ENCODE measurements at regions not wholly inside any gene's neighbourhood (a gene's known extent, or its start where the extent isn't known, plus 50 kb on each side); places are given as distances from the start of the nearest gene placed in this dataset.

GRCh38 chr6:3513416-3513815 is 56.6 kb upstream of the SLC22A23 start:
- WGBS, 4 donors: 88 to 93% (median 91%) methylated on average over 8 to 9 of the region's 9 CpGs
- no peak overlapping the region for H3K27ac ChIP-seq
- no peaks in the 10 kb centered on the region for H3K27me3 ChIP-seq
- TF ChIP-seq POLR2A (IDR thresholded peaks at IDR 0.05): no peak
- TF ChIP-seq CTCF (IDR thresholded peaks at IDR 0.05): no peak
- no peaks in the 10 kb centered on the region for H3K36me3 ChIP-seq (replicated peaks in 1 of 2)
- no peak for DNase-seq
- H3K4me1 ChIP-seq (replicated peaks in 1 of 2): no peaks in the 10 kb centered on the region
- H3K4me3 ChIP-seq: no peak overlapping the region
- intact Hi-C loops (cut with DNase I): no loop called here
- no peaks in the 10 kb centered on the region for H3K9me3 ChIP-seq (replicated peaks in 1 of 3)

DNA sequence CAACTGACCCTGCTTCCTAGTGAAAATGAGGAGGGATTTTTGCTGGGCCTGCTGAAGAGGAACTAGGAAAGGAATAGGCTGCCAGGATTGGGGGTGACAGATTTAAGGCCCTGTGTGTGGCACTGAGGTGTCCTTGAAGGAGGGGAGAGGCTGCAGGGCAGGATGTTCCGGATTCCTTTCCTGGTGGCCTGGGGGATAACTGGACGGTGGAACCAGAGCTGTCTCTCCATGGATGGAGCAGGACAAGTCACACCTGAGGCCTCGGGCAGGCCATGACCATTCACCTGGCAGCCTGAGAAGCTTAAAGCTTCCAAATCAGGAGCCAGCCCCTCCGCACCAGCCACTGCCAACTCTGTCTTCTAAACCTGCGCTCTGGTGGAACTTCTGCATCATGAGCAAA is 56.0 kb upstream of the SLC22A23 start:
- H3K4me3 ChIP-seq: no peak overlapping the region
- intact Hi-C loops (cut with DNase I): no loop called here
- no peaks in the 10 kb centered on the region for H3K4me1 ChIP-seq (replicated peaks in 1 of 2)
- TF ChIP-seq POLR2A (IDR thresholded peaks at IDR 0.05) (no peak), CTCF (IDR thresholded peaks at IDR 0.05) (no peak)
- no peak for DNase-seq
- H3K27ac ChIP-seq: no peak overlapping the region
- no peaks in the 10 kb centered on the region for H3K9me3 ChIP-seq (replicated peaks in 1 of 3)
- no peaks in the 10 kb centered on the region for H3K27me3 ChIP-seq
- WGBS, 4 donors: 80 to 98% (median 91%) methylated on average over 4 to 5 of the region's 5 CpGs
- no peaks in the 10 kb centered on the region for H3K36me3 ChIP-seq (replicated peaks in 1 of 2)

DNA sequence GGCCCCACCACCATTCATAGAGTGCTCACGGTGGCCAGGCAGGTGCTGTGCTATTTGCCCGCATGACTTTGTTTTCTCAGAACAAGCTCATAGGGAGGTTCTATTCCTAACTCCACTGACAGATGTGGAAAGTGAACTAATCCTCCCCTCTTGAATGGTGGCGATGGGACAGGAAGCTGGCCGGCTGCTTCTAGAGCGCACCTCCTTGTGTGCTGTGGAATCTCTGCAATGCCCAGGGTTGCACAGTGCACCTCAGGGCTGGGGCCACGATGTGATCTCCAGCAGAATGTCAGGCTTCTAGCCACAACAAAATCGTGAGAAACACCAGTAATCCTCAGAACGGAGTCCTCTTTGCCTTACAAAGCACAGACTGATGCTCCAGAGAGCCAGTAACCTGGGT is 53.8 kb upstream of the SLC22A23 start:
- no peaks in the 10 kb centered on the region for H3K9me3 ChIP-seq (replicated peaks in 1 of 3)
- no peak overlapping the region for H3K4me3 ChIP-seq
- H3K36me3 ChIP-seq (replicated peaks in 1 of 2): no peaks in the 10 kb centered on the region
- no peak for TF ChIP-seq CTCF (IDR thresholded peaks at IDR 0.05)
- no peak for TF ChIP-seq POLR2A (IDR thresholded peaks at IDR 0.05)
- no peaks in the 10 kb centered on the region for H3K27me3 ChIP-seq
- DNase-seq: no peak
- 72 to 84% (median 77%) methylated on average over 1 to 8 of the region's 8 CpGs for WGBS, 4 donors
- no peak overlapping the region for H3K27ac ChIP-seq
- H3K4me1 ChIP-seq (replicated peaks in 1 of 2): no peaks in the 10 kb centered on the region
- intact Hi-C loops (cut with DNase I): no loop called here

DNA sequence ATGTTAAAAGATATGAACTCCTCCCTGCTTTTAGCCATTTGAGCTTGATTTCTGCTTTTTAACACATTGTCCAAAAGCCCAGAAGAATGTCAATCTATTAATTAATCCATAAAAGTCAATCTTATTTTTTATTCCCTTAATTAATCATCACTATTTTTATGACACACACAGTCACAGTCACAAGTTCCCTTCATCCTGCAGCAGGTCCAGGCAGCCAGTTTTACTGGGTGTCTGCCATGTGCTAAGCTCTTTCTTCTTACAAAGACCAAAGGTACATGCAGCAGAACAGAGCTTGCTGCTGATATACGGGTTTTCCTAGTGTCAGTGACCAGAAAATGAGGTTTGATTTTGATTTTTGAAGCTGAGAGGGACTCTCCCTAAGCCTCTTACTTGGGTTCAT is 53.3 kb upstream of the SLC22A23 start:
- Histone ChIP-seq H3K27me3 (no peaks in the 10 kb centered on the region), H3K36me3 (replicated peaks in 1 of 2) (no peaks in the 10 kb centered on the region), H3K27ac (no peak overlapping the region), H3K4me3 (no peak overlapping the region), H3K9me3 (replicated peaks in 1 of 3) (no peaks in the 10 kb centered on the region), H3K4me1 (replicated peaks in 1 of 2) (no peaks in the 10 kb centered on the region)
- TF ChIP-seq CTCF (IDR thresholded peaks at IDR 0.05) (no peak), POLR2A (IDR thresholded peaks at IDR 0.05) (no peak)
- no peak for DNase-seq
- 64 to 89% (median 78%) methylated on average over 1 of the region's 1 CpG for WGBS, 4 donors
- intact Hi-C loops (cut with DNase I): no loop called here
